ENCODE measurements at regions not wholly inside any gene's neighbourhood (a gene's known extent, or its start where the extent isn't known, plus 50 kb on each side); places are given as distances from the start of the nearest gene placed in this dataset.

DNA sequence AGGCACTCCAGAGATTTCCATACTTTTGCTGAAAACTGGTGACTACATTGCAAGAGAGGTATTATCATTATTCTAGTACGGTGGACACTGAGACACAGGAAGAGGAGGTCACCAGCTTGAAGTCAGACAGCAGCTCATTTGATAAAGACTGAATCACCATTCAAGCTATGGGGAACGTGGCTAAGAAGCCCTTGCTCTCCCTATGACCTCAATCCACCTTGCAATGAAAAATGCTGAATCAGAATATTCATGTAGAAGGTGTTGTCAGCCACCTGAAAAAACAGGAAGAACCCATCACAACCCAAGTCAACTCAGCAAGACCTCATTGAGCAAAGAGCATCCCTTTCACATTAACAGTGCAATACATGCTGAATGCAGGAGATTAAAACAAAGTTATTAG is 59.0 kb upstream of the FGGY start:
- H3K27me3 ChIP-seq (ENCODE audit: control insufficient read depth, insufficient read depth, low read length) = no peaks in the 10 kb centered on the region
- TF ChIP-seq, protein P1, sequence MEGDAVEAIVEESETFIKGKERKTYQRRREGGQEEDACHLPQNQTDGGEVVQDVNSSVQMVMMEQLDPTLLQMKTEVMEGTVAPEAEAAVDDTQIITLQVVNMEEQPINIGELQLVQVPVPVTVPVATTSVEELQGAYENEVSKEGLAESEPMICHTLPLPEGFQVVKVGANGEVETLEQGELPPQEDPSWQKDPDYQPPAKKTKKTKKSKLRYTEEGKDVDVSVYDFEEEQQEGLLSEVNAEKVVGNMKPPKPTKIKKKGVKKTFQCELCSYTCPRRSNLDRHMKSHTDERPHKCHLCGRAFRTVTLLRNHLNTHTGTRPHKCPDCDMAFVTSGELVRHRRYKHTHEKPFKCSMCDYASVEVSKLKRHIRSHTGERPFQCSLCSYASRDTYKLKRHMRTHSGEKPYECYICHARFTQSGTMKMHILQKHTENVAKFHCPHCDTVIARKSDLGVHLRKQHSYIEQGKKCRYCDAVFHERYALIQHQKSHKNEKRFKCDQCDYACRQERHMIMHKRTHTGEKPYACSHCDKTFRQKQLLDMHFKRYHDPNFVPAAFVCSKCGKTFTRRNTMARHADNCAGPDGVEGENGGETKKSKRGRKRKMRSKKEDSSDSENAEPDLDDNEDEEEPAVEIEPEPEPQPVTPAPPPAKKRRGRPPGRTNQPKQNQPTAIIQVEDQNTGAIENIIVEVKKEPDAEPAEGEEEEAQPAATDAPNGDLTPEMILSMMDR (IDR thresholded peaks at IDR 0.05; ENCODE audit: low read depth, low read length) = no peak
- H3K27ac ChIP-seq (ENCODE audit: low read depth, low read length) = no peak overlapping the region
- no peak for DNase-seq (ENCODE audit: low read depth, low spot score)
- ChIA-PET CTCF (no interaction called here), POLR2A (no interaction called here)
- no peaks in the 10 kb centered on the region for H3K9me3 ChIP-seq (ENCODE audit: control insufficient read depth, insufficient read depth, low read length)
- H3K4me3 ChIP-seq (ENCODE audit: low read depth, low read length) = no peak overlapping the region

DNA sequence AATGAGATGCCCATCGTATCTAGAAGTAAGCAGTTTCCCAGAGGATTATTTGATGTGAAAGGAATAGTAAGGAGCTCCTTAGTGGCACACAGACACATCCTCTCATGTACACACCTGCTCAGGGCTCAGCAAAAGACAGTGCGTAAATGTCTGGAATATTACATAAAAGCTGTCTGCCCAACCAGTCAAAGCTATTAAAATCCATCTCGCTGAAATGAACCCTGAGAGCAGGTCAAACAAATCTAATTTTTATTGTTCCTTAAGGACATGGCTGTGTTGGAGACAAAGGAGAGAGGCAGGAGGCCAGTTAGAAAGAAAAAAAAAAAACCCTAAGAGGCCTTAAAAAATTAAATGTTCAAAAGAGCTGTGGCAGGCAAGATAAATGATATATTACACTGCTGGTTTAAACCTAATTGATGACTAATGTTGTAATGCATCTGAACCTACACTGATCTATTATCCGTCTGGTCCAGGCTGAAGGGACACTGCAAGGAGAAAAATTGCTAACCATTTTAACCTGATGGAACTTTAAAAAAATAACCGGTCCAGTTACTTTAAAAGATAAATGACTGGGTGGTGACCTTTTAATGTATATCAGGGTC is 58.5 kb upstream of the FGGY start:
- TF ChIP-seq, protein P1 (IDR thresholded peaks at IDR 0.05; ENCODE audit: low read depth, low read length) = no peak
- no peak overlapping the region for H3K27ac ChIP-seq (ENCODE audit: low read depth, low read length)
- ChIA-PET CTCF (interaction anchor here (0.7 kb wide), 1 partner anchor 500 kb away, joined by 5 read pairs; no protein-coding TSS in a partner anchor), POLR2A (no interaction called here)
- H3K9me3 ChIP-seq (ENCODE audit: control insufficient read depth, insufficient read depth, low read length) = no peaks in the 10 kb centered on the region
- H3K4me3 ChIP-seq (ENCODE audit: low read depth, low read length) = no peak overlapping the region
- no peak for DNase-seq (ENCODE audit: low read depth, low spot score)
- no peaks in the 10 kb centered on the region for H3K27me3 ChIP-seq (ENCODE audit: control insufficient read depth, insufficient read depth, low read length)

DNA sequence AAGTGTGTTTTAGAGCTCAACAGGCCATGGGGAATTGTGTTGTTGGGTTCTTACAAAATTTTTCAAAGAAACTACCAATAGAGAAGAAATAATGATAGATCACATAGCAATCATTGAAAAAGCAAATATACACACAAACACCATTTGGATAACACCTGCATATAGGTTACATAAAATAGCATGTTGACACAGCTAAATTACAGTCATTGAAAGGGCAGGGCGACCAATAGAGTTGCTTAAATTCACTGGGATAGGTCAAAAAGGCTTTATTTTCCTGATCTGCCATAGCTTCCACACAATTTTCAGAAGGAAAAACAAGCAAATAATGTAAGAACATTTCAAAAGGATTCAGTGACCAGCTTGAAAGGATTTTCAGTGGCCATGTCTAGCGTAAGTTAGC is 57.9 kb upstream of the FGGY start:
- ChIA-PET POLR2A (no interaction called here), CTCF (interaction anchor here (0.7 kb wide), 1 partner anchor 501 kb away, joined by 5 read pairs; no protein-coding TSS in a partner anchor)
- TF ChIP-seq, protein P1 (IDR thresholded peaks at IDR 0.05; ENCODE audit: low read depth, low read length) = no peak
- H3K9me3 ChIP-seq (ENCODE audit: control insufficient read depth, insufficient read depth, low read length) = no peaks in the 10 kb centered on the region
- DNase-seq (ENCODE audit: low read depth, low spot score) = no peak
- no peak overlapping the region for H3K27ac ChIP-seq (ENCODE audit: low read depth, low read length)
- H3K27me3 ChIP-seq (ENCODE audit: control insufficient read depth, insufficient read depth, low read length) = no peaks in the 10 kb centered on the region
- H3K4me3 ChIP-seq (ENCODE audit: low read depth, low read length) = no peak overlapping the region

DNA sequence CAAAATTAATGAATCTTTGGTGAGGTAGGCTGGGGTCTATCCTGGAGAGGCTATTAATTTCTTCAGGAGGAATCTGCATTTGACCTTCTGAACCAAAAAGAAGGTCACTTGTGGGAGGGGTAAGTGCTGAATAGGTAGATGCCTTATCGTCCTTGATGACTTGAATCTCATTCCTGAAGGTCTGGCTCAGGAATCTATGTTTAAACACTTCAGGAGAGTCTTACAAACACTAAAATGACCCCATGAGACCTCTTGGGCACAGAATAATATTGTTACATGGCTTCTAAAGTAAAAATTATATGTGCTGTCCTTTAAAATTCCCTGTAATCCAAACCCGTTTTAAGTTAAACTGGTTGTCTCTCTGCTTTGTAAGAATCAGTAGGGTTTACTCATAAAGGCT is 55.0 kb upstream of the FGGY start:
- CTCF ChIA-PET = interaction anchor here (0.8 kb wide), 1 partner anchor 20 kb away, joined by 4 read pairs; no protein-coding TSS in a partner anchor
- Histone ChIP-seq H3K4me3 (ENCODE audit: low read depth, low read length) (no peak overlapping the region), H3K9me3 (ENCODE audit: control insufficient read depth, insufficient read depth, low read length) (no peaks in the 10 kb centered on the region; the same call in 1 of the 2 replicates), H3K27me3 (ENCODE audit: control insufficient read depth, insufficient read depth, low read length) (no peaks in the 10 kb centered on the region), H3K27ac (ENCODE audit: low read depth, low read length) (no peak overlapping the region)
- TF ChIP-seq, protein P1 (IDR thresholded peaks at IDR 0.05; ENCODE audit: low read depth, low read length) = no peak
- POLR2A ChIA-PET = no interaction called here
- no peak for DNase-seq (ENCODE audit: low read depth, low spot score)

DNA sequence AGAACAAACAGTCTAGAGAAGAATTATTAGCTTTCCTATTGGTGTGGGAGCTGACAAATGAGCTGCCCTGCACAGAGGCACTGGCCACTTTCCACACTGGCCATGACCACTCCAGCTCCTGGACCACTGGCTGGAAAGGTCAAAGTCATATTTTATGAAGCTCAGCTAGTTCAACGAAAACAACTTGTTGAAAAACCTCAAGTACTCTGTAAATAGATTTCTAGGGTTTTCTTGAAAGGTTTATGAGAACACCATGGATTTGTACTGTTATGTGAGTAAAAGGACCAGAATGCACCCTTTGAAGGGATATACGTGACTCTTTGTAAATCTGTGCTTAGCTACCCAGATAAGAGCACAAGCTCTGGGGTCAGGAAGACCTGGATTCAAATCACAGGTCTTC is 54.5 kb upstream of the FGGY start:
- H3K4me3 ChIP-seq (ENCODE audit: low read depth, low read length) = no peak overlapping the region
- POLR2A ChIA-PET = interaction anchor here (0.6 kb wide), 1 partner anchor 54 kb away, joined by 3 read pairs; no protein-coding TSS in a partner anchor
- CTCF ChIA-PET = no interaction called here
- DNase-seq (ENCODE audit: low read depth, low spot score) = no peak
- TF ChIP-seq, protein P1 (IDR thresholded peaks at IDR 0.05; ENCODE audit: low read depth, low read length) = no peak
- H3K27ac ChIP-seq (ENCODE audit: low read depth, low read length) = no peak overlapping the region
- H3K9me3 ChIP-seq (ENCODE audit: control insufficient read depth, insufficient read depth, low read length) = no peaks in the 10 kb centered on the region; the same call in 1 of the 2 replicates
- no peaks in the 10 kb centered on the region for H3K27me3 ChIP-seq (ENCODE audit: control insufficient read depth, insufficient read depth, low read length)

Data from AG04450 (cell line).